DMS 273 treated with DMSO at 0.1 percent for 48 hours (cell line): ENCODE measurements at regions not wholly inside any gene's neighbourhood (a gene's known extent, or its start where the extent isn't known, plus 50 kb on each side); places are given as distances from the start of the nearest gene placed in this dataset.
"Not testable (repeated sequence)": the region's sequence is repeated elsewhere in the genome, so short reads cannot be mapped to it uniquely, and the experiment has no call there.

ENCODE experiments used
- DNase-seq: peaks from one replicate; lab custom pipeline; 2025; lab: John Stamatoyannopoulos, UW

- no peak for DNase-seq
These were observed 633.0 kb downstream of the LRRC70 start for GRCh38 chr5:63211448-63212132.

GRCh38 chr5:63205976-63206375, 627.4 kb downstream of the LRRC70 start:
- no peak for DNase-seq

- no peak for DNase-seq
These were observed 623.1 kb downstream of the LRRC70 start for GRCh38 chr5:63201738-63202137.

- DNase-seq = no peak
These were observed 615.5 kb downstream of the LRRC70 start for GRCh38 chr5:63194126-63194525.

GRCh38 chr5:63180190-63180589, 601.6 kb downstream of the LRRC70 start:
- not testable (repeated sequence) for DNase-seq

GRCh38 chr5:63175850-63176249, 597.2 kb downstream of the LRRC70 start:
- DNase-seq = no peak

- no peak for DNase-seq
These were observed 591.9 kb downstream of the LRRC70 start for GRCh38 chr5:63170486-63170885.

- DNase-seq = no peak
These were observed 586.4 kb downstream of the LRRC70 start for GRCh38 chr5:63164838-63165535.

GRCh38 chr5:63164339-63164738, 585.7 kb downstream of the LRRC70 start:
- DNase-seq = no peak

GRCh38 chr5:63155310-63155631, 576.7 kb downstream of the LRRC70 start:
- no peak for DNase-seq

GRCh38 chr5:63154476-63155309, 576.1 kb downstream of the LRRC70 start:
- no peak for DNase-seq

GRCh38 chr5:63152871-63153270, 574.3 kb downstream of the LRRC70 start:
- no peak for DNase-seq

- DNase-seq = no peak
These were observed 566.5 kb downstream of the LRRC70 start for GRCh38 chr5:63145167-63145566.

- no peak for DNase-seq
These were observed 563.0 kb downstream of the LRRC70 start for GRCh38 chr5:63141591-63141990.

- no peak for DNase-seq
These were observed 556.7 kb downstream of the LRRC70 start for GRCh38 chr5:63135291-63135690.

GRCh38 chr5:63131626-63132285, 553.1 kb downstream of the LRRC70 start:
- no peak for DNase-seq

- no peak for DNase-seq
These were observed 550.1 kb downstream of the LRRC70 start for GRCh38 chr5:63128761-63129160.

- no peak for DNase-seq
These were observed 549.4 kb downstream of the LRRC70 start for GRCh38 chr5:63128018-63128417.

GRCh38 chr5:63127054-63127453, 548.4 kb downstream of the LRRC70 start:
- no peak for DNase-seq

GRCh38 chr5:63125862-63126261, 547.2 kb downstream of the LRRC70 start:
- DNase-seq = no peak

- no peak for DNase-seq
These were observed 546.8 kb downstream of the LRRC70 start for GRCh38 chr5:63125392-63125791.

GRCh38 chr5:63124266-63124665, 545.6 kb downstream of the LRRC70 start:
- DNase-seq = no peak
